NCI-H2227 (cell line): ENCODE measurements at regions not wholly inside any gene's neighbourhood (a gene's known extent, or its start where the extent isn't known, plus 50 kb on each side); places are given as distances from the start of the nearest gene placed in this dataset.
"Not testable (repeated sequence)": the region's sequence is repeated elsewhere in the genome, so short reads cannot be mapped to it uniquely, and the experiment has no call there.

Experiments
- DNase-seq: peaks from one replicate; lab custom pipeline; 2025; ENCODE audit not compliant: unreplicated experiment; lab: John Stamatoyannopoulos, UW

- DNase-seq: no peak
Measured at GRCh38 chr13:102538938-102539337, 57.8 kb upstream of the TPP2 start.

- no peak for DNase-seq
Measured at GRCh38 chr13:102536695-102537485, 59.9 kb upstream of the TPP2 start.

- no peak for DNase-seq
Measured at GRCh38 chr13:102536196-102536595, 60.6 kb upstream of the TPP2 start.

- no peak for DNase-seq
Measured at GRCh38 chr13:102530751-102531150, 66.0 kb upstream of the TPP2 start.

GRCh38 chr13:102522251-102522650, 74.5 kb upstream of the TPP2 start:
- not testable (repeated sequence) for DNase-seq

GRCh38 chr13:102517959-102518358, 78.8 kb upstream of the TPP2 start:
- peak; percentile 1 for DNase-seq

- DNase-seq: no peak
Measured at GRCh38 chr13:102510072-102510471, 86.7 kb upstream of the TPP2 start.

GRCh38 chr13:102508411-102508810, 88.4 kb upstream of the TPP2 start:
- DNase-seq: no peak

GRCh38 chr13:102504002-102504401, 92.8 kb upstream of the TPP2 start:
- DNase-seq: no peak

- no peak for DNase-seq
Measured at GRCh38 chr13:102495663-102496062, 93.8 kb upstream of the FGF14 start.

GRCh38 chr13:102487330-102487729, 85.5 kb upstream of the FGF14 start:
- no peak for DNase-seq

- no peak for DNase-seq
Measured at GRCh38 chr13:102484329-102484728, 82.5 kb upstream of the FGF14 start.

- DNase-seq: no peak
Measured at GRCh38 chr13:102472650-102473049, 70.8 kb upstream of the FGF14 start.

- DNase-seq: no peak
Measured at GRCh38 chr13:102470283-102470917, 68.6 kb upstream of the FGF14 start.

GRCh38 chr13:102466610-102467190, 64.9 kb upstream of the FGF14 start:
- no peak for DNase-seq

- DNase-seq: no peak
Measured at GRCh38 chr13:102462570-102462969, 60.7 kb upstream of the FGF14 start.

GRCh38 chr13:102461302-102461701, 59.5 kb upstream of the FGF14 start:
- DNase-seq: no peak

- DNase-seq: no peak
Measured at GRCh38 chr13:102460806-102461205, 59.0 kb upstream of the FGF14 start.

- DNase-seq: no peak
Measured at GRCh38 chr13:102452836-102453235, 51.0 kb upstream of the FGF14 start.
